HepG2 (cell line): ENCODE measurements at regions not wholly inside any gene's neighbourhood (a gene's known extent, or its start where the extent isn't known, plus 50 kb on each side); places are given as distances from the start of the nearest gene placed in this dataset.

Experiments used
- ATAC-seq: fragments of 200-7000 bp; cut with Tn5 transposase; 3 replicates; pipeline ENCODE4 v1.9.1; 2020; ENCODE audit warnings: mild to moderate bottlenecking, moderate library complexity
- BruUV-seq: library from RNA; stranded (reverse); fragments of 400-500 nt; replicated peaks from 2 replicates; lab custom pipeline; 2021; lab: Mats Ljungman, UMichigan
- CTCF ChIA-PET: fragments of 300-600 bp; formaldehyde crosslinking; extraction: SDS; loops from one replicate; lab custom pipeline; 2021; ENCODE audit warnings: low total read pairs, inconsistent platforms, low intra/inter-chr PET ratio; lab: Yijun Ruan, JAX
- POLR2A ChIA-PET: fragments of 350-600 bp; sonication (Branson Sonifier 250); formaldehyde crosslinking; loops from one replicate; lab custom pipeline; 2020; ENCODE audit warnings: antibody characterized with exemption, inconsistent platforms; lab: Yijun Ruan, JAX
- DNase-seq: peaks from one replicate; pipeline ENCODE4 v3.0.0-alpha.2; 2015; ENCODE audit warnings: low spot score
- FAIRE-seq: peaks from 3 replicates; lab custom pipeline; 2011; peaks lifted over from hg19 to GRCh38; lab: Jason Lieb, UNC
- H2AFZ ChIP-seq: one replicate; pipeline ENCODE4 v1.6.1; 2011; ENCODE audit warnings: low read length, inconsistent platforms
- H3K27ac ChIP-seq: fragments of 300-600 bp; 3 replicates; pipeline ENCODE4 v1.8.0; 2011; ENCODE audit warnings: mixed run types, mild to moderate bottlenecking, mixed read lengths, low read length, inconsistent platforms; ENCODE audit not compliant: insufficient read depth; ENCODE audit errors: extremely low read length
- H3K27me3 ChIP-seq, 2 experiments: fragments of 200-600 bp in 1 of 2; 2 replicates in 1 of 2; 3 replicates in 1 of 2; pipeline versions ENCODE4 v1.6.0 to v1.8.0; 2011; ENCODE audit warnings: low read length in 2 of 2, mild to moderate bottlenecking in 2 of 2, moderate library complexity in 2 of 2, inconsistent platforms in 1 of 2; ENCODE audit not compliant: insufficient read depth in 2 of 2, control insufficient read depth in 1 of 2
- H3K36me3 ChIP-seq, 2 experiments: fragments of 200-600 bp in 1 of 2; replicated peaks in 1 of 2; 2 replicates in 1 of 2; 3 replicates in 1 of 2; pipeline versions ENCODE4 v1.5.1 to v1.8.0; 2011; ENCODE audit warnings: low read length in 2 of 2, inconsistent platforms in 1 of 2; ENCODE audit not compliant: insufficient read depth in 2 of 2, control insufficient read depth in 1 of 2
- H3K4me1 ChIP-seq: 2 replicates; pipeline ENCODE4 v1.5.1; 2012; ENCODE audit warnings: low read length, inconsistent platforms; ENCODE audit not compliant: insufficient read depth
- H3K4me2 ChIP-seq: 2 replicates; pipeline ENCODE4 v1.6.0; 2011; ENCODE audit warnings: low read depth, low read length, inconsistent platforms
- H3K4me3 ChIP-seq, 3 experiments: fragments of 200-600 bp in 1 of 3; sonication (generic), shearing (Covaris generic) in 1 of 3; replicated peaks in 1 of 3; 2 replicates each; pipeline ENCODE4 v1.5.1; 2011 to 2016; ENCODE audit warnings: low read length in 3 of 3, inconsistent platforms in 2 of 3, low read depth in 2 of 3, mild to moderate bottlenecking in 2 of 3, control low read depth in 1 of 3, mixed read lengths in 1 of 3; ENCODE audit not compliant: insufficient read depth in 1 of 3
- H3K79me2 ChIP-seq: one replicate; pipeline ENCODE4 v1.6.1; 2011; ENCODE audit warnings: low read length, inconsistent platforms; ENCODE audit not compliant: insufficient read depth
- H3K9ac ChIP-seq: 2 replicates; pipeline ENCODE4 v1.6.0; 2011; ENCODE audit warnings: mild to moderate bottlenecking, low read depth, low read length, inconsistent platforms; ENCODE audit not compliant: insufficient read depth
- H3K9me3 ChIP-seq: 2 replicates; pipeline ENCODE4 v1.5.1; 2012; ENCODE audit warnings: mild to moderate bottlenecking, low read length
- H4K20me1 ChIP-seq: 2 replicates; pipeline ENCODE4 v1.6.0; 2011; ENCODE audit warnings: inconsistent platforms, mild to moderate bottlenecking, low read length, moderate library complexity; ENCODE audit not compliant: insufficient read depth
- CREB1 ChIP-seq, 2 experiments: fragments of 450-650 bp in 1 of 2; IDR thresholded peaks; 2 replicates each; pipeline ENCODE4 v1.6.1; 2016 to 2017; ENCODE audit warnings: control low read depth in 1 of 2, mild to moderate bottlenecking in 1 of 2, missing compliant biosample characterization in 1 of 2, missing genetic modification characterization in 1 of 2
- JUND ChIP-seq: sonication (generic); formaldehyde crosslinking; IDR thresholded peaks from 2 replicates; pipeline ENCODE4 v1.8.0; 2022; ENCODE audit warnings: mild to moderate bottlenecking, missing genetic modification reagents
- ZNF17 ChIP-seq: sonication (generic); formaldehyde crosslinking; IDR thresholded peaks from 2 replicates; pipeline ENCODE4 v1.5.0; 2020; ENCODE audit warnings: mild to moderate bottlenecking, missing genetic modification reagents
- ZNF350 ChIP-seq: sonication (generic); formaldehyde crosslinking; IDR thresholded peaks from 2 replicates; pipeline ENCODE4 v1.4.0; 2020; ENCODE audit warnings: mild to moderate bottlenecking, low read depth, missing genetic modification reagents, borderline replicate concordance
- ZNF749 ChIP-seq: sonication (generic); formaldehyde crosslinking; IDR thresholded peaks from 2 replicates; pipeline ENCODE4 v1.8.0; 2022; ENCODE audit warnings: mild to moderate bottlenecking, missing genetic modification reagents, moderate library complexity, borderline replicate concordance
- WGBS: methylation state at CpG from one replicate; pipeline ENCODE4 v1.1.6; 2017; ENCODE audit warnings: low lambda C conversion rate; 5-methylcytosine and 5-hydroxymethylcytosine counted together
- in situ Hi-C: cut with HindIII; loops from 2 replicates; pipeline ENCODE4 v1.10.0; 2017; ENCODE audit warnings: low pct_unique_long_range_greater_than_20kb; ENCODE audit not compliant: extremely low pct_ligation_motif_present
- intact Hi-C: fragments of 100-400 bp; cut with micrococcal nuclease; formaldehyde crosslinking; loops from one replicate; pipeline ENCODE4 v1.10.0; 2022; ENCODE audit not compliant: unreplicated experiment
- TF ChIP-seq, protein P1 (sequence below), 2 experiments: sonication (generic) in 1 of 2; formaldehyde crosslinking in 1 of 2; IDR thresholded peaks; 2 replicates each; pipeline versions ENCODE4 v1.4.0 to v1.6.1; 2016 to 2020; ENCODE audit warnings: borderline replicate concordance in 1 of 2, low read depth in 1 of 2, mild to moderate bottlenecking in 1 of 2, missing genetic modification reagents in 1 of 2
- TF ChIP-seq, protein P2 (sequence below): sonication (generic); formaldehyde crosslinking; IDR thresholded peaks from 2 replicates; pipeline ENCODE4 v1.5.1; 2020; ENCODE audit warnings: missing genetic modification reagents, mild to moderate bottlenecking, borderline replicate concordance

DNA sequence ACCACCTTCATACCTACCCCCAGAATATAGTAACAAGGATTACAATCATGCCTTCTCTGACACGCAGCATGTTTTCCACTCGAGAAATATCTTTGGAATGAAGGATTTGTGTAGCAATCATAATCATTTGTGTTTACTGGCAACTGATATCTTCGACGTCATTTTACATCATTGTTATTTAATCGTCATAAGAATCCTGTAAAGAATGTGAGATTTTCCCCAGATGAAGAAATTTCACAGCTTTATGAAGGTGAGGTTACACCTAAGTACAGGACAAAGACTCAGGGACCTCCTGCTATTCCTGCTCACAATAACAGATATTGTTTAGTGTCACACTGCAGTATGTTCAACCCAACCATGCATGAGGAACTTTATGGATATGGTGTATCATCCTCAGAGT, 198.2 kb upstream of the LDB2 start:
- POLR2A ChIA-PET = no interaction called here
- Histone ChIP-seq H3K27me3 (no peaks in the 10 kb centered on the region), H3K4me1 (no peaks in the 10 kb centered on the region), H3K4me3 (no peak overlapping the region), H3K27ac (no peak overlapping the region), H3K36me3 (no peaks in the 10 kb centered on the region), H3K79me2 (no peaks in the 10 kb centered on the region), H4K20me1 (no peaks in the 10 kb centered on the region), H3K9me3 (no peaks in the 10 kb centered on the region), H3K9ac (no peak overlapping the region), H3K4me2 (no peak overlapping the region), H2AFZ (no peak overlapping the region)
- CTCF ChIA-PET = no interaction called here
- ATAC-seq (no peak), FAIRE-seq (no peak), DNase-seq (no peak)
- intact Hi-C loops = no loop called here
- TF ChIP-seq, protein P1, sequence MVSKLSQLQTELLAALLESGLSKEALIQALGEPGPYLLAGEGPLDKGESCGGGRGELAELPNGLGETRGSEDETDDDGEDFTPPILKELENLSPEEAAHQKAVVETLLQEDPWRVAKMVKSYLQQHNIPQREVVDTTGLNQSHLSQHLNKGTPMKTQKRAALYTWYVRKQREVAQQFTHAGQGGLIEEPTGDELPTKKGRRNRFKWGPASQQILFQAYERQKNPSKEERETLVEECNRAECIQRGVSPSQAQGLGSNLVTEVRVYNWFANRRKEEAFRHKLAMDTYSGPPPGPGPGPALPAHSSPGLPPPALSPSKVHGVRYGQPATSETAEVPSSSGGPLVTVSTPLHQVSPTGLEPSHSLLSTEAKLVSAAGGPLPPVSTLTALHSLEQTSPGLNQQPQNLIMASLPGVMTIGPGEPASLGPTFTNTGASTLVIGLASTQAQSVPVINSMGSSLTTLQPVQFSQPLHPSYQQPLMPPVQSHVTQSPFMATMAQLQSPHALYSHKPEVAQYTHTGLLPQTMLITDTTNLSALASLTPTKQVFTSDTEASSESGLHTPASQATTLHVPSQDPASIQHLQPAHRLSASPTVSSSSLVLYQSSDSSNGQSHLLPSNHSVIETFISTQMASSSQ (IDR thresholded peaks at IDR 0.05; ENCODE audit: low read depth) = no peak
- TF ChIP-seq, protein P1 (CRISPR knock-in tag; IDR thresholded peaks at IDR 0.05; ENCODE audit: borderline replicate concordance) = no peak
- TF ChIP-seq CREB1 (IDR thresholded peaks at IDR 0.05) = peak; percentile 55
- no peak for TF ChIP-seq CREB1 (CRISPR knock-in tag; IDR thresholded peaks at IDR 0.05)
- TF ChIP-seq, protein P2, sequence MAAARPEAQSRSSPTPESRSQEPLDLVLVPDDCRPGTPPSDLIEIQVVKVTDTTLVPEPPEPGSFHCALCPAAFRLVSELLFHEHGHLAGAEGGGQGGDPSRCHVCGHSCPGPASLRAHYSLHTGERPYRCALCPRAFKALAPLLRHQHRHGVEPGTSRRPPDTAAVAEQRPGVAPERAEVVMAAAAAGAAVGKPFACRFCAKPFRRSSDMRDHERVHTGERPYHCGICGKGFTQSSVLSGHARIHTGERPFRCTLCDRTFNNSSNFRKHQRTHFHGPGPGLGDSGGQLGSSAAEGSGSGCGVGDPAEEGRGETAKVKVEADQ (CRISPR knock-in tag) = no peak
- TF ChIP-seq ZNF17 (CRISPR knock-in tag) = no peak
- TF ChIP-seq ZNF350 (CRISPR knock-in tag) = no peak
- no peak for TF ChIP-seq ZNF749 (CRISPR knock-in tag)
- no peak for TF ChIP-seq JUND (CRISPR knock-in tag)
- in situ Hi-C loops = no loop called here
- no TSS peak for BruUV-seq
- WGBS = 23% methylated on average over 5 of the region's 5 CpGs
